H1 (cell line): ENCODE measurements at regions not wholly inside any gene's neighbourhood (a gene's known extent, or its start where the extent isn't known, plus 50 kb on each side); places are given as distances from the start of the nearest gene placed in this dataset.
A peak's percentile ranks its signal among the peaks of the same experiment; 100 is the strongest.

Experiments used
- CTCF ChIA-PET: fragments of 300-600 bp; sonication (Branson Sonifier 250); formaldehyde crosslinking; loops from one replicate; lab custom pipeline; 2021; ENCODE audit not compliant: partially characterized antibody; lab: Charles Lee
- POLR2A ChIA-PET: fragments of 300-600 bp; sonication (Branson Sonifier 250); formaldehyde crosslinking; loops from one replicate; lab custom pipeline; 2021; ENCODE audit warnings: inconsistent platforms; ENCODE audit not compliant: partially characterized antibody; lab: Charles Lee
- DNase-seq, 2 experiments: peaks; one replicate each; pipeline versions ENCODE4 v3.0.0 to v3.0.0-alpha.2; 2010 to 2022; ENCODE audit warnings: low spot score in 2 of 2, low read depth in 1 of 2, mixed read lengths in 1 of 2
- FAIRE-seq: peaks from 2 replicates; lab custom pipeline; 2011; peaks lifted over from hg19 to GRCh38; lab: Jason Lieb, UNC
- H2AFZ ChIP-seq: 2 replicates; pipeline ENCODE4 v1.8.1; 2012; ENCODE audit warnings: low read length, inconsistent platforms
- H2AK5ac ChIP-seq: 2 replicates; pipeline ENCODE4 v1.6.1; 2013; ENCODE audit warnings: low read depth, low read length
- H2BK120ac ChIP-seq: replicated peaks from 2 replicates; pipeline ENCODE3; 2013; ENCODE audit warnings: low read depth, low read length, inconsistent platforms
- H2BK12ac ChIP-seq: 2 replicates; pipeline ENCODE4 v1.6.1; 2013; ENCODE audit warnings: low read depth, low read length
- H2BK15ac ChIP-seq: 2 replicates; pipeline ENCODE4 v1.6.1; 2013; ENCODE audit warnings: low read length
- H2BK20ac ChIP-seq: 2 replicates; pipeline ENCODE4 v1.6.1; 2013; ENCODE audit warnings: low read length
- H2BK5ac ChIP-seq: 2 replicates; pipeline ENCODE4 v1.6.1; 2013; ENCODE audit warnings: low read depth, low read length
- H3K14ac ChIP-seq: 2 replicates; pipeline ENCODE4 v1.6.1; 2013; ENCODE audit warnings: inconsistent platforms; ENCODE audit not compliant: insufficient read length
- H3K18ac ChIP-seq: 2 replicates; pipeline ENCODE4 v1.6.1; 2013; ENCODE audit warnings: low read length; ENCODE audit errors: extremely low read depth
- H3K23ac ChIP-seq: 2 replicates; pipeline ENCODE4 v1.6.1; 2013; ENCODE audit warnings: inconsistent platforms; ENCODE audit not compliant: insufficient read length
- H3K23me2 ChIP-seq: 2 replicates; pipeline ENCODE4 v1.6.1; 2013; ENCODE audit warnings: low read depth, low read length
- H3K27ac ChIP-seq: 2 replicates; pipeline ENCODE4 v1.6.1; 2011; ENCODE audit warnings: low read depth, low read length, inconsistent platforms
- H3K27me3 ChIP-seq, 4 experiments: replicated peaks in 1 of 4; 1 replicate in 1 of 4; 2 replicates in 3 of 4; pipeline versions ENCODE4 v1.6.1 to v1.8.1; 2011 to 2013; ENCODE audit warnings: low read length in 3 of 4, mild to moderate bottlenecking in 3 of 4, inconsistent platforms in 2 of 4, mixed read lengths in 2 of 4, moderate library complexity in 1 of 4; ENCODE audit not compliant: control insufficient read depth in 3 of 4, insufficient read depth in 3 of 4; ENCODE audit errors: extremely low read depth in 1 of 4
- H3K36me3 ChIP-seq, 4 experiments: 2 replicates each; pipeline versions ENCODE4 v1.6.1 to v1.8.1; 2011 to 2013; ENCODE audit warnings: mild to moderate bottlenecking in 4 of 4, low read length in 3 of 4, moderate library complexity in 2 of 4, control low read depth in 1 of 4, inconsistent platforms in 1 of 4; ENCODE audit not compliant: insufficient read depth in 4 of 4, control insufficient read depth in 2 of 4
- H3K4ac ChIP-seq: replicated peaks from 2 replicates; pipeline ENCODE3; 2013; ENCODE audit warnings: low read length, low read depth, mixed read lengths, inconsistent platforms; ENCODE audit not compliant: insufficient read length
- H3K4me1 ChIP-seq, 4 experiments: replicated peaks in 1 of 4; 1 replicate in 1 of 4; 2 replicates in 3 of 4; pipeline versions ENCODE4 v1.6.1 to v1.8.1; 2011 to 2013; ENCODE audit warnings: low read length in 3 of 4, inconsistent platforms in 2 of 4, mixed read lengths in 1 of 4; ENCODE audit not compliant: insufficient read depth in 4 of 4, control insufficient read depth in 3 of 4
- H3K4me2 ChIP-seq, 2 experiments: 2 replicates each; pipeline versions ENCODE4 v1.6.1 to v1.8.1; 2011 to 2013; ENCODE audit warnings: low read depth in 2 of 2, low read length in 2 of 2, control low read depth in 1 of 2, inconsistent platforms in 1 of 2, mild to moderate bottlenecking in 1 of 2; ENCODE audit not compliant: insufficient read depth in 1 of 2
- H3K4me3 ChIP-seq, 4 experiments: fragments of 200-600, 300-600 bp in 1 of 4; sonication (generic), shearing (Covaris generic), sonication (Bioruptor Twin) in 1 of 4; 2 replicates each; pipeline versions ENCODE4 v1.5.1 to v1.8.1; 2011 to 2016; ENCODE audit warnings: low read length in 4 of 4, low read depth in 3 of 4, control low read depth in 2 of 4, inconsistent platforms in 2 of 4, mild to moderate bottlenecking in 2 of 4, mixed read lengths in 1 of 4, moderate library complexity in 1 of 4; ENCODE audit not compliant: insufficient read depth in 2 of 4; ENCODE audit errors: extremely low read depth in 1 of 4
- H3K56ac ChIP-seq: replicated peaks from 2 replicates; pipeline ENCODE3; 2013; ENCODE audit warnings: low read depth, mild to moderate bottlenecking, mixed read lengths, low read length, inconsistent platforms; ENCODE audit not compliant: insufficient read length
- H3K79me1 ChIP-seq: 2 replicates; pipeline ENCODE4 v1.6.1; 2013; ENCODE audit warnings: low read depth, low read length, control low read depth
- H3K79me2 ChIP-seq, 2 experiments: 2 replicates each; pipeline versions ENCODE4 v1.6.1 to v1.8.1; 2012 to 2013; ENCODE audit warnings: low read length in 2 of 2, mild to moderate bottlenecking in 2 of 2, inconsistent platforms in 1 of 2; ENCODE audit not compliant: insufficient read depth in 2 of 2, control insufficient read depth in 1 of 2
- H3K9ac ChIP-seq, 4 experiments: replicated peaks in 1 of 4; 1 replicate in 1 of 4; 2 replicates in 3 of 4; pipeline versions ENCODE4 v1.6.1 to v1.8.1; 2011 to 2013; ENCODE audit warnings: low read depth in 3 of 4, low read length in 3 of 4, control low read depth in 2 of 4, mild to moderate bottlenecking in 2 of 4, moderate library complexity in 2 of 4, inconsistent platforms in 1 of 4; ENCODE audit errors: extremely low read depth in 1 of 4
- H3K9me3 ChIP-seq, 2 experiments: 2 replicates each; pipeline versions ENCODE4 v1.6.1 to v1.8.1; 2012 to 2013; ENCODE audit warnings: mild to moderate bottlenecking in 2 of 2, moderate library complexity in 2 of 2, control low read depth in 1 of 2, inconsistent platforms in 1 of 2, low read depth in 1 of 2, low read length in 1 of 2, mixed read lengths in 1 of 2; ENCODE audit not compliant: insufficient read depth in 2 of 2
- H4K20me1 ChIP-seq, 2 experiments: replicated peaks in 1 of 2; 2 replicates each; pipeline versions ENCODE3 to v1.8.1; 2011 to 2013; ENCODE audit warnings: inconsistent platforms in 2 of 2, low read length in 2 of 2, mild to moderate bottlenecking in 1 of 2; ENCODE audit not compliant: insufficient read depth in 2 of 2, control insufficient read depth in 1 of 2
- H4K5ac ChIP-seq: 2 replicates; pipeline ENCODE4 v1.6.1; 2013; ENCODE audit warnings: low read length, low read depth, mixed read lengths, inconsistent platforms; ENCODE audit not compliant: insufficient read length
- H4K8ac ChIP-seq: 2 replicates; pipeline ENCODE4 v1.8.0; 2013; ENCODE audit warnings: mild to moderate bottlenecking, moderate library complexity, low read length, inconsistent platforms; ENCODE audit not compliant: insufficient read depth; ENCODE audit errors: extremely low read depth
- H4K91ac ChIP-seq: replicated peaks from 2 replicates; pipeline ENCODE3; 2013; ENCODE audit warnings: low read length, mixed read lengths, inconsistent platforms; ENCODE audit not compliant: insufficient read length
- BRCA1 ChIP-seq: IDR thresholded peaks from 2 replicates; pipeline ENCODE4 v1.6.1; 2012; ENCODE audit warnings: low read depth, low read length, improper control_type of control experiment
- CEBPB ChIP-seq: IDR thresholded peaks from 2 replicates; pipeline ENCODE4 v1.6.1; 2012; ENCODE audit warnings: low read depth, low read length
- CTBP2 ChIP-seq: IDR thresholded peaks from 2 replicates; pipeline ENCODE4 v1.7.0; 2011; ENCODE audit warnings: borderline replicate concordance, mild to moderate bottlenecking, moderate library complexity, mixed read lengths, low read length; ENCODE audit not compliant: insufficient read depth, insufficient read length
- FOSL1 ChIP-seq: IDR thresholded peaks from 2 replicates; pipeline ENCODE4 v1.6.1; 2011; ENCODE audit warnings: mild to moderate bottlenecking, low read depth, low read length, moderate library complexity; ENCODE audit not compliant: insufficient read depth
- JUN ChIP-seq: IDR thresholded peaks from 2 replicates; pipeline ENCODE4 v1.6.1; 2011; ENCODE audit warnings: low read depth, mild to moderate bottlenecking, improper control_type of control experiment, low read length
- MAFK ChIP-seq: IDR thresholded peaks from 2 replicates; pipeline ENCODE4 v1.6.1; 2012; ENCODE audit warnings: low read depth, mild to moderate bottlenecking, improper control_type of control experiment, low read length
- RAD21 ChIP-seq, 2 experiments: IDR thresholded peaks in 1 of 2; conservative IDR thresholded peaks in 1 of 2; 2 replicates each; pipeline ENCODE4 v1.6.1; 2011; ENCODE audit warnings: low read depth in 2 of 2, low read length in 2 of 2, improper control_type of control experiment in 1 of 2, inconsistent platforms in 1 of 2, mild to moderate bottlenecking in 1 of 2, moderate library complexity in 1 of 2
- SIRT6 ChIP-seq: IDR thresholded peaks from one replicate; pipeline ENCODE4 v1.7.1; 2012; ENCODE audit warnings: low read length, inconsistent platforms
- TAF1 ChIP-seq: IDR thresholded peaks from 2 replicates; pipeline ENCODE4 v1.6.1; 2011; ENCODE audit warnings: mild to moderate bottlenecking, low read depth, low read length
- TEAD4 ChIP-seq: IDR thresholded peaks from 2 replicates; pipeline ENCODE4 v1.6.1; 2012; ENCODE audit warnings: low read depth, low read length, inconsistent platforms, mixed read lengths
- WGBS, 2 experiments: shearing (Covaris generic) in 1 of 2; methylation state at CpG; one replicate each; pipeline versions ENCODE4 v1.1.6 to v1.1.7; 2013 to 2015; ENCODE audit warnings: low lambda C conversion rate in 2 of 2, mixed read lengths in 2 of 2, inconsistent platforms in 1 of 2, low coverage in 1 of 2, missing lambda C conversion rate in 1 of 2; ENCODE audit not compliant: insufficient replicate concordance in 2 of 2, insufficient coverage in 1 of 2, insufficient read length in 1 of 2; ENCODE audit errors: extremely low coverage in 1 of 2, missing lambda C conversion rate in 1 of 2; 5-methylcytosine and 5-hydroxymethylcytosine counted together
- TF ChIP-seq, protein P1 (sequence below), 3 experiments: IDR thresholded peaks; 1 replicate in 2 of 3; 2 replicates in 1 of 3; pipeline versions ENCODE4 v1.5.1 to v1.6.1; 2011; ENCODE audit warnings: low read length in 3 of 3, mild to moderate bottlenecking in 3 of 3, inconsistent platforms in 2 of 3, low read depth in 1 of 3, moderate library complexity in 1 of 3; ENCODE audit not compliant: insufficient read depth in 1 of 3; ENCODE audit errors: control extremely low read depth in 1 of 3

DNA sequence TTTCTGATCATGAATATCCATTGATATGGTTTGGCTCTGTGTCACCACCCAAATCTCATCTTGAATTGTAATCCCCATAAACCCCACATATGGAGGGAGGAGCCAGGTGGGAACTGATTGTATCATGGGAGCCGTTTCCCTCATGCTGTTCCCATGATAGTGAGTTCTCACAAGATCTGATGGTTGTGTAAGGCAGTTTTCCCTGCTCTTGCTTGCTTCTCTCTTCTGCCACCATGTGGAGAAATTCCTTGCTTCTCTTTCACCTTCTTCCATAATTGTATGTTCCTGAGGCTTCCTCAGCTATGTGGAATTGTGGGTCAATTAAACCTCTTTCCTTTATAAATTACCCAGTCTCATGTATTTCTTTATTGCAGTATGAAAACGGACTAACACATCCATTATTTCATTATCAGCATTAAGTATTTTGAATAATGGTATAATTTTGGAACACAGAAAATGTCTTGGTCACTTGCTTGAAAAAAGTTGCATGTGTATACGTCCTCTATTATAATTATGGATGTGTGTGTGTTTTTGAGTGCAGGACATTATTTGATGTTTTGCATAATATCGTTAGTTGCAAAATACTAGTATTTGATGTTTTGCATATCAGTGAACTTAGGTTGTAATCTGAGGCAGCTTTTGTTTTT, 334.6 kb downstream of the PCDH10 start:
- no peak overlapping the region for H3K14ac ChIP-seq
- DNase-seq (no peak), FAIRE-seq (peak; percentile 89)
- no peak overlapping the region for H3K4me2 ChIP-seq
- no peak overlapping the region for H4K5ac ChIP-seq
- H3K27ac ChIP-seq, result no peak overlapping the region
- no peak overlapping the region for H2AFZ ChIP-seq
- H2AK5ac ChIP-seq, result no peak overlapping the region
- no peaks in the 10 kb centered on the region for H3K23me2 ChIP-seq
- no peak overlapping the region for H3K18ac ChIP-seq
- H4K8ac ChIP-seq, result no peak overlapping the region
- H3K79me1 ChIP-seq, result no peaks in the 10 kb centered on the region
- H2BK5ac ChIP-seq, result no peak overlapping the region
- no peak overlapping the region for H3K23ac ChIP-seq
- POLR2A ChIA-PET, result no interaction called here
- no peak overlapping the region for H3K4me3 ChIP-seq
- H3K27me3 ChIP-seq, result no peaks in the 10 kb centered on the region; a peak in 1 of 7 replicates
- H3K4ac ChIP-seq, result no peak overlapping the region
- H2BK120ac ChIP-seq, result no peak overlapping the region
- no peak overlapping the region for H4K91ac ChIP-seq
- H2BK12ac ChIP-seq, result no peak overlapping the region
- WGBS, 2 experiments, result 79% methylated on average over 4 of the region's 4 CpGs; no CpG with 5 or more reads in 1 of the 2 experiments
- H3K79me2 ChIP-seq, result no peaks in the 10 kb centered on the region
- no peak overlapping the region for H3K56ac ChIP-seq
- no peaks in the 10 kb centered on the region for H4K20me1 ChIP-seq
- H3K36me3 ChIP-seq, result no peaks in the 10 kb centered on the region
- CTCF ChIA-PET, result interaction anchor here (0.6 to 2.2 kb wide), 7 partner anchors 10 to 919 kb away, joined by 3 to 8 read pairs (median 5); no protein-coding TSS in a partner anchor
- no peak overlapping the region for H2BK20ac ChIP-seq
- H3K4me1 ChIP-seq, result no peaks in the 10 kb centered on the region
- H2BK15ac ChIP-seq, result no peak overlapping the region
- no peaks in the 10 kb centered on the region for H3K9me3 ChIP-seq
- H3K9ac ChIP-seq, result no peak overlapping the region
- no peak for TF ChIP-seq FOSL1
- TF ChIP-seq, protein P1, sequence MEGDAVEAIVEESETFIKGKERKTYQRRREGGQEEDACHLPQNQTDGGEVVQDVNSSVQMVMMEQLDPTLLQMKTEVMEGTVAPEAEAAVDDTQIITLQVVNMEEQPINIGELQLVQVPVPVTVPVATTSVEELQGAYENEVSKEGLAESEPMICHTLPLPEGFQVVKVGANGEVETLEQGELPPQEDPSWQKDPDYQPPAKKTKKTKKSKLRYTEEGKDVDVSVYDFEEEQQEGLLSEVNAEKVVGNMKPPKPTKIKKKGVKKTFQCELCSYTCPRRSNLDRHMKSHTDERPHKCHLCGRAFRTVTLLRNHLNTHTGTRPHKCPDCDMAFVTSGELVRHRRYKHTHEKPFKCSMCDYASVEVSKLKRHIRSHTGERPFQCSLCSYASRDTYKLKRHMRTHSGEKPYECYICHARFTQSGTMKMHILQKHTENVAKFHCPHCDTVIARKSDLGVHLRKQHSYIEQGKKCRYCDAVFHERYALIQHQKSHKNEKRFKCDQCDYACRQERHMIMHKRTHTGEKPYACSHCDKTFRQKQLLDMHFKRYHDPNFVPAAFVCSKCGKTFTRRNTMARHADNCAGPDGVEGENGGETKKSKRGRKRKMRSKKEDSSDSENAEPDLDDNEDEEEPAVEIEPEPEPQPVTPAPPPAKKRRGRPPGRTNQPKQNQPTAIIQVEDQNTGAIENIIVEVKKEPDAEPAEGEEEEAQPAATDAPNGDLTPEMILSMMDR (IDR thresholded peaks at IDR 0.05; ENCODE audit: control extremely low read depth in 1 of 3, insufficient read depth in 1 of 3, low read depth in 1 of 3, low read length in 3 of 3), result peak in 2 of 3 experiments; percentile 37 to 57; a peak in 2 of 4 replicates
- TF ChIP-seq TAF1, result no peak
- TF ChIP-seq CEBPB, result 0 out of 2 replicates have a peak, but pooled peaks have one; percentile 13
- TF ChIP-seq BRCA1, result no peak
- TF ChIP-seq SIRT6, result no peak
- no peak for TF ChIP-seq CTBP2
- TF ChIP-seq TEAD4, result peak; percentile 81
- TF ChIP-seq JUN, result no peak
- TF ChIP-seq RAD21 (IDR thresholded peaks at IDR 0.05 in 1 of 2, conservative IDR thresholded peaks at IDR 0.05 in 1 of 2; ENCODE audit: low read depth in 2 of 2, low read length in 2 of 2), result peak; percentile 65 to 73
- no peak for TF ChIP-seq MAFK
